Hepatocyte (in vitro differentiated cells): ENCODE measurements at regions not wholly inside any gene's neighbourhood (a gene's known extent, or its start where the extent isn't known, plus 50 kb on each side); places are given as distances from the start of the nearest gene placed in this dataset.

Source experiments
- DNase-seq: peaks from one replicate; pipeline ENCODE4 v3.0.0-alpha.2; 2016; ENCODE audit warnings: low spot score
- H2AFZ ChIP-seq: fragments of 200-600 bp; sonication (generic); 2 replicates; pipeline ENCODE4 v1.6.0; 2016; ENCODE audit warnings: antibody characterized with exemption, mild to moderate bottlenecking
- H3K27ac ChIP-seq: fragments of 200-600 bp; sonication (generic); 2 replicates; pipeline ENCODE4 v1.5.1; 2016; ENCODE audit warnings: mild to moderate bottlenecking
- H3K27me3 ChIP-seq: fragments of 200-600 bp; sonication (generic); 2 replicates; pipeline ENCODE4 v1.6.1; 2016
- H3K36me3 ChIP-seq: fragments of 200-600 bp; sonication (generic); replicated peaks from 2 replicates; pipeline ENCODE4 v1.5.1; 2016; ENCODE audit warnings: low read depth; ENCODE audit not compliant: insufficient read depth
- H3K4me1 ChIP-seq: fragments of 200-600 bp; sonication (generic); 2 replicates; pipeline ENCODE4 v1.5.1; 2016; ENCODE audit warnings: mild to moderate bottlenecking, moderate library complexity; ENCODE audit not compliant: insufficient read depth
- H3K4me2 ChIP-seq: fragments of 200-600 bp; sonication (generic); 2 replicates; pipeline ENCODE4 v1.6.0; 2016
- H3K4me3 ChIP-seq: fragments of 200-600 bp; sonication (generic); 2 replicates; pipeline ENCODE4 v1.5.1; 2016; ENCODE audit warnings: mild to moderate bottlenecking
- H3K79me2 ChIP-seq: fragments of 200-600 bp; sonication (generic); 2 replicates; pipeline ENCODE4 v1.6.0; 2017; ENCODE audit warnings: mild to moderate bottlenecking
- H3K9me2 ChIP-seq: fragments of 200-600 bp; sonication (generic); replicated peaks from 2 replicates; pipeline ENCODE4 v1.6.0; 2017; ENCODE audit warnings: mild to moderate bottlenecking; ENCODE audit not compliant: insufficient read depth
- H3K9me3 ChIP-seq: fragments of 200-600 bp; sonication (generic); 2 replicates; pipeline ENCODE4 v1.5.1; 2016; ENCODE audit warnings: low read depth, mild to moderate bottlenecking
- H4K20me1 ChIP-seq: fragments of 200-600 bp; sonication (generic); 2 replicates; pipeline ENCODE4 v1.6.0; 2016; ENCODE audit warnings: mild to moderate bottlenecking; ENCODE audit not compliant: insufficient read depth, poor library complexity, severe bottlenecking
- EZH2 ChIP-seq: fragments of 200-600 bp; sonication (generic); IDR thresholded peaks from 2 replicates; pipeline ENCODE4 v1.6.1; 2016; ENCODE audit warnings: antibody characterized with exemption, mild to moderate bottlenecking, borderline replicate concordance
- EZH2phosphoT487 ChIP-seq: fragments of 200-600 bp; sonication (generic); IDR thresholded peaks from one replicate; pipeline ENCODE4 v1.6.1; 2018; ENCODE audit warnings: antibody characterized with exemption, mild to moderate bottlenecking, low read depth, moderate library complexity; ENCODE audit not compliant: unreplicated experiment, severe bottlenecking
- WGBS: methylation state at CpG from one replicate; pipeline ENCODE4 v1.1.6; 2016; ENCODE audit warnings: low lambda C conversion rate; ENCODE audit errors: missing lambda C conversion rate; 5-methylcytosine and 5-hydroxymethylcytosine counted together
- TF ChIP-seq, protein P1 (sequence below): fragments of 200-600 bp; sonication (generic); IDR thresholded peaks from 2 replicates; pipeline ENCODE4 v1.5.1; 2016; ENCODE audit warnings: antibody characterized with exemption, mild to moderate bottlenecking; ENCODE audit not compliant: poor library complexity

DNA sequence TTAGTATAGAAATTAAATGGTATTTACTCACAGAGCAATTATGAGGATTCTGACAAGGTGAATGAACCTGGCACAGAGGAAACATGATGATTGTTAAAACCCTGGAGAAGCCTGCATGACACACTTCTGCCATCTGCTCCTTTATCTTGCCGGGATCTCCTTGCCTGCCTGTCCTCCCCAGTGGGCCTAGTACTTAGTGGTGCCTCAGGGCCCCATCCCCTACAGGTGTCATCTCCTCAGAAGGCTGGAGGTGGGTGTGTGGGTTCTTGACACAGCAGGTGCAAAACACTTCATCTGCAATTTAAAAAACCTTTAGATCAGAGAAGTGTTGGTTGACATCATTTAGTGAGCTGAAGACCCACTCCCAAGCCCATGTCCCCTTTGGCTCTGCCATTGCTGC is 261.2 kb downstream of the ADRA2A start:
- TF ChIP-seq, protein P1, sequence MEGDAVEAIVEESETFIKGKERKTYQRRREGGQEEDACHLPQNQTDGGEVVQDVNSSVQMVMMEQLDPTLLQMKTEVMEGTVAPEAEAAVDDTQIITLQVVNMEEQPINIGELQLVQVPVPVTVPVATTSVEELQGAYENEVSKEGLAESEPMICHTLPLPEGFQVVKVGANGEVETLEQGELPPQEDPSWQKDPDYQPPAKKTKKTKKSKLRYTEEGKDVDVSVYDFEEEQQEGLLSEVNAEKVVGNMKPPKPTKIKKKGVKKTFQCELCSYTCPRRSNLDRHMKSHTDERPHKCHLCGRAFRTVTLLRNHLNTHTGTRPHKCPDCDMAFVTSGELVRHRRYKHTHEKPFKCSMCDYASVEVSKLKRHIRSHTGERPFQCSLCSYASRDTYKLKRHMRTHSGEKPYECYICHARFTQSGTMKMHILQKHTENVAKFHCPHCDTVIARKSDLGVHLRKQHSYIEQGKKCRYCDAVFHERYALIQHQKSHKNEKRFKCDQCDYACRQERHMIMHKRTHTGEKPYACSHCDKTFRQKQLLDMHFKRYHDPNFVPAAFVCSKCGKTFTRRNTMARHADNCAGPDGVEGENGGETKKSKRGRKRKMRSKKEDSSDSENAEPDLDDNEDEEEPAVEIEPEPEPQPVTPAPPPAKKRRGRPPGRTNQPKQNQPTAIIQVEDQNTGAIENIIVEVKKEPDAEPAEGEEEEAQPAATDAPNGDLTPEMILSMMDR: no peak
- no peak for TF ChIP-seq EZH2
- Histone ChIP-seq H3K9me3 (no peaks in the 10 kb centered on the region), H3K79me2 (no peaks in the 10 kb centered on the region), H4K20me1 (no peaks in the 10 kb centered on the region), H3K36me3 (no peaks in the 10 kb centered on the region), H3K4me3 (no peak overlapping the region), H3K27ac (no peak overlapping the region), H3K4me2 (no peak overlapping the region), H2AFZ (no peak overlapping the region), H3K9me2 (no peaks in the 10 kb centered on the region), H3K27me3 (no peaks in the 10 kb centered on the region), H3K4me1 (no peaks in the 10 kb centered on the region)
- no peak for DNase-seq
- WGBS: 83% methylated on average over 1 of the region's 1 CpG

- Histone ChIP-seq H2AFZ (no peak overlapping the region), H3K4me3 (no peak overlapping the region), H3K36me3 (no peaks in the 10 kb centered on the region), H3K27ac (no peak overlapping the region), H3K4me1 (no peaks in the 10 kb centered on the region), H3K79me2 (no peaks in the 10 kb centered on the region), H3K4me2 (no peak overlapping the region), H3K27me3 (no peaks in the 10 kb centered on the region), H4K20me1 (no peaks in the 10 kb centered on the region), H3K9me2 (no peaks in the 10 kb centered on the region), H3K9me3 (no peaks in the 10 kb centered on the region)
- TF ChIP-seq EZH2 (no peak), EZH2phosphoT487 (no peak)
- TF ChIP-seq, protein P1: no peak
- WGBS: 89% methylated on average over 5 of the region's 5 CpGs
- no peak for DNase-seq
Observed at GRCh38 chr10:111338805-111339204, 262.0 kb downstream of the ADRA2A start.

DNA sequence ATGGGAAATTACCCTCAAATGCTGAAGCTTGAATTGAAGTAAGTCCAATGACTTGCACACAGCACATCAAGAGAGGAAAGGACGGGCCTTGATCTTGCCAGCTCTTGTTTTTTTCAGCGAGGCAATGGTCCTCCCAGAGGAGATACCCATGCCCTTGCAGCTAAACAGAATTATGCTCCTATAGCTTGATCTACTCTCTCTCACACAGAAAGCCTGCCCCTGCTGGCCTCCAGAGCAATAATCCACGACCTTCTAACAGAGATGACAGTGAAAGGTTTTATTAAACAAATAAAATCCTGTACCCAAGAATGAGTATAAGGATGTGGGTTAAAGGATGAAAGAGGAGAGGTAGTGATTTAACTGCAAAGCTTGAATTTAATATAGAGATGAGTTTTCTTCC is 268.0 kb downstream of the ADRA2A start:
- TF ChIP-seq EZH2 (no peak), EZH2phosphoT487 (no peak)
- TF ChIP-seq, protein P1: peak; percentile 29
- no peak overlapping the region for H3K4me3 ChIP-seq
- H3K4me2 ChIP-seq: no peak overlapping the region
- 59% methylated on average over 3 of the region's 3 CpGs for WGBS
- H3K79me2 ChIP-seq: no peaks in the 10 kb centered on the region
- no peaks in the 10 kb centered on the region for H3K27me3 ChIP-seq
- H3K4me1 ChIP-seq: no peaks in the 10 kb centered on the region
- H3K36me3 ChIP-seq: no peaks in the 10 kb centered on the region
- no peak overlapping the region for H3K27ac ChIP-seq
- H3K9me3 ChIP-seq: no peaks in the 10 kb centered on the region
- H4K20me1 ChIP-seq: no peaks in the 10 kb centered on the region
- no peak for DNase-seq
- H2AFZ ChIP-seq: no peak overlapping the region
- no peaks in the 10 kb centered on the region for H3K9me2 ChIP-seq

GRCh38 chr10:111347386-111348013 is 270.7 kb downstream of the ADRA2A start:
- no peaks in the 10 kb centered on the region for H4K20me1 ChIP-seq
- no peaks in the 10 kb centered on the region for H3K9me2 ChIP-seq
- no peaks in the 10 kb centered on the region for H3K9me3 ChIP-seq
- no peaks in the 10 kb centered on the region for H3K27me3 ChIP-seq
- TF ChIP-seq EZH2 (no peak), EZH2phosphoT487 (no peak)
- TF ChIP-seq, protein P1: no peak
- H3K36me3 ChIP-seq: no peaks in the 10 kb centered on the region
- H3K4me1 ChIP-seq: no peaks in the 10 kb centered on the region
- H3K4me3 ChIP-seq: no peak overlapping the region
- H3K79me2 ChIP-seq: no peaks in the 10 kb centered on the region
- H2AFZ ChIP-seq: no peak overlapping the region
- H3K4me2 ChIP-seq: no peak overlapping the region
- peak; percentile 45 for DNase-seq
- no peak overlapping the region for H3K27ac ChIP-seq
- WGBS: 74% methylated on average over 6 of the region's 6 CpGs
